WTC11 (cell line): ENCODE measurements at regions not wholly inside any gene's neighbourhood (a gene's known extent, or its start where the extent isn't known, plus 50 kb on each side); places are given as distances from the start of the nearest gene placed in this dataset.

Source experiments
- ATAC-seq: fragments of 200-7000 bp; cut with Tn5 transposase; 2 replicates; pipeline ENCODE4 v1.10.0; 2021; ENCODE audit warnings: mild to moderate bottlenecking, moderate library complexity
- CTCF ChIA-PET: fragments of 300-600 bp; sonication (Branson Sonifier 250); formaldehyde crosslinking; loops from one replicate; lab custom pipeline; 2021; ENCODE audit warnings: antibody characterized with exemption; lab: Charles Lee
- POLR2A ChIA-PET: fragments of 350-600 bp; sonication (Branson Sonifier 250); formaldehyde crosslinking; loops from one replicate; lab custom pipeline; 2021; ENCODE audit warnings: antibody characterized with exemption; lab: Charles Lee
- DNase-seq: peaks from one replicate; pipeline ENCODE4 v3.0.0; 2021; ENCODE audit warnings: low spot score
- H3K27ac Mint-ChIP-seq: 2 replicates; pipeline ENCODE4 v1.8.0; 2021; ENCODE audit warnings: mixed read lengths
- H3K27me3 Mint-ChIP-seq: 2 replicates; pipeline ENCODE4 v1.8.0; 2021; ENCODE audit warnings: low read depth, mild to moderate bottlenecking, moderate library complexity, mixed read lengths
- H3K36me3 Mint-ChIP-seq: 2 replicates; pipeline ENCODE4 v1.8.0; 2021; ENCODE audit warnings: mixed read lengths
- H3K4me1 Mint-ChIP-seq: 2 replicates; pipeline ENCODE4 v1.8.0; 2022; ENCODE audit warnings: mixed read lengths
- H3K4me3 Mint-ChIP-seq: 2 replicates; pipeline ENCODE4 v1.8.0; 2021; ENCODE audit warnings: mild to moderate bottlenecking, moderate library complexity, mixed read lengths
- H3K9me3 Mint-ChIP-seq: 2 replicates; pipeline ENCODE4 v1.8.0; 2021; ENCODE audit warnings: mixed read lengths
- ATF2 ChIP-seq: sonication (generic); formaldehyde crosslinking; IDR thresholded peaks from 2 replicates; pipeline ENCODE4 v1.8.1; 2022; ENCODE audit warnings: low read depth, missing genetic modification reagents, borderline replicate concordance
- CBFB ChIP-seq: sonication (generic); formaldehyde crosslinking; IDR thresholded peaks from 2 replicates; pipeline ENCODE4 v1.8.1; 2022; ENCODE audit warnings: mild to moderate bottlenecking, low read depth, missing genetic modification reagents
- CREM ChIP-seq: sonication (generic); formaldehyde crosslinking; IDR thresholded peaks from 2 replicates; pipeline ENCODE4 v1.8.1; 2022; ENCODE audit warnings: mild to moderate bottlenecking, missing genetic modification reagents, moderate library complexity
- E2F4 ChIP-seq: sonication (generic); formaldehyde crosslinking; IDR thresholded peaks from 2 replicates; pipeline ENCODE4 v1.8.1; 2022; ENCODE audit warnings: low read depth, mild to moderate bottlenecking, moderate library complexity, missing genetic modification reagents, borderline replicate concordance
- ELF4 ChIP-seq: sonication (generic); formaldehyde crosslinking; IDR thresholded peaks from 2 replicates; pipeline ENCODE4 v1.8.1; 2022; ENCODE audit warnings: low read depth, mild to moderate bottlenecking, moderate library complexity, missing genetic modification reagents
- GABPB1 ChIP-seq: sonication (generic); formaldehyde crosslinking; IDR thresholded peaks from 2 replicates; pipeline ENCODE4 v1.8.1; 2023; ENCODE audit warnings: mild to moderate bottlenecking, missing genetic modification reagents
- GRHL2 ChIP-seq: fragments of 250-450 bp; sonication (Bioruptor Pico); IDR thresholded peaks from 2 replicates; pipeline ENCODE4 v1.8.0; 2022; ENCODE audit warnings: mild to moderate bottlenecking, moderate library complexity; ENCODE audit not compliant: insufficient replicate concordance, severe bottlenecking
- HMGA2 ChIP-seq: fragments of 250-450 bp; sonication (Bioruptor Pico); IDR thresholded peaks from 2 replicates; pipeline ENCODE4 v1.4.0; 2021; ENCODE audit warnings: mild to moderate bottlenecking, moderate library complexity
- NFYB ChIP-seq: sonication (generic); formaldehyde crosslinking; conservative IDR thresholded peaks from 2 replicates; pipeline ENCODE4 v1.8.0; 2022; ENCODE audit warnings: low read depth, missing genetic modification reagents
- NR2C2 ChIP-seq: sonication (generic); formaldehyde crosslinking; IDR thresholded peaks from 2 replicates; pipeline ENCODE4 v1.8.0; 2022; ENCODE audit warnings: mild to moderate bottlenecking, missing genetic modification reagents
- NR3C1 ChIP-seq: sonication (generic); formaldehyde crosslinking; conservative IDR thresholded peaks from 2 replicates; pipeline ENCODE4 v1.8.1; 2023; ENCODE audit warnings: low read depth, mild to moderate bottlenecking, missing genetic modification reagents
- SP1 ChIP-seq: sonication (generic); formaldehyde crosslinking; conservative IDR thresholded peaks from 2 replicates; pipeline ENCODE4 v1.8.1; 2022; ENCODE audit warnings: missing genetic modification reagents
- TP53 ChIP-seq: sonication (generic); formaldehyde crosslinking; IDR thresholded peaks from 2 replicates; pipeline ENCODE4 v1.8.1; 2023; ENCODE audit warnings: mild to moderate bottlenecking, missing genetic modification reagents
- ZBTB21 ChIP-seq: sonication (generic); formaldehyde crosslinking; IDR thresholded peaks from 2 replicates; pipeline ENCODE4 v1.8.1; 2023; ENCODE audit warnings: mild to moderate bottlenecking, missing genetic modification reagents, borderline replicate concordance
- ZNF671 ChIP-seq: fragments of 250-450 bp; sonication (Bioruptor Pico); IDR thresholded peaks from 2 replicates; pipeline ENCODE4 v1.8.0; 2021; ENCODE audit warnings: mild to moderate bottlenecking
- TF ChIP-seq, protein P1 (sequence below): fragments of 250-450 bp; sonication (Bioruptor Pico); IDR thresholded peaks from 2 replicates; pipeline ENCODE4 v1.9.0; 2021; ENCODE audit warnings: mild to moderate bottlenecking, borderline replicate concordance
- TF ChIP-seq, protein P2 (sequence below): sonication (generic); formaldehyde crosslinking; IDR thresholded peaks from 2 replicates; pipeline ENCODE4 v1.8.0; 2023; ENCODE audit warnings: missing genetic modification reagents

GRCh38 chr12:113651662-113652061, 180.0 kb upstream of the LHX5 start:
- CTCF ChIA-PET: no interaction called here
- ATAC-seq: no peak

DNA sequence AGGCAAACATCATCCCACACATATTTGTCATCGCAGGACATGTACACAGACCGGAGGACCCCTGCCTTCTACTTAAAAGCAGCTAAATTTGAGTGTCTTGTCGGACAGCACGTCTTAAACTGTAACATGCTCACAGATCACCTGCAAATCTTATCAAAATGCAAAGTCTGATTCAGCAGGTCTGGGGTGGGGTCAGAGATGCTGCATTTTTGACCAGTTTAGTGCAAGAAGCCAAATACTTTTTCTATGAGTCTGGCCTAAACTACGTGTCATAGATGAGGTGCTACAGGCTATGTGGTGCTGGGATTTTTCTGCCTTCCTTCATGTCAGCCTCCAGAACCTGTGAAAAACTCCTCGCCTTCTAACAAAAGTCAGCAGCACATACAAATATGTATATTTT, 178.8 kb upstream of the LHX5 start:
- CTCF ChIA-PET: no interaction called here
- Mint-ChIP-seq H3K27ac (no peak overlapping the region), H3K9me3 (peaks cover 12% of the 10 kb centered on the region)

More at GRCh38 chr12:113651662-113652061, 180.0 kb upstream of the LHX5 start:
- POLR2A ChIA-PET: no interaction called here
- Mint-ChIP-seq H3K27me3 (peaks cover 5% of the 10 kb centered on the region), H3K4me1 (peaks cover 2% of the 10 kb centered on the region), H3K36me3 (peaks cover 10% of the 10 kb centered on the region), H3K27ac (no peak overlapping the region), H3K4me3 (no peak overlapping the region), H3K9me3 (peaks cover 22% of the 10 kb centered on the region)
- TF ChIP-seq CBFB (no peak), ELF4 (CRISPR knock-in tag) (no peak), ZBTB21 (no peak), SP1 (no peak), ATF2 (CRISPR knock-in tag) (no peak), HMGA2 (CRISPR knock-in tag) (no peak), CREM (CRISPR knock-in tag) (no peak), GRHL2 (no peak), TP53 (CRISPR knock-in tag) (no peak), NFYB (no peak), GABPB1 (no peak), NR2C2 (CRISPR knock-in tag) (no peak)
- TF ChIP-seq, protein P1, sequence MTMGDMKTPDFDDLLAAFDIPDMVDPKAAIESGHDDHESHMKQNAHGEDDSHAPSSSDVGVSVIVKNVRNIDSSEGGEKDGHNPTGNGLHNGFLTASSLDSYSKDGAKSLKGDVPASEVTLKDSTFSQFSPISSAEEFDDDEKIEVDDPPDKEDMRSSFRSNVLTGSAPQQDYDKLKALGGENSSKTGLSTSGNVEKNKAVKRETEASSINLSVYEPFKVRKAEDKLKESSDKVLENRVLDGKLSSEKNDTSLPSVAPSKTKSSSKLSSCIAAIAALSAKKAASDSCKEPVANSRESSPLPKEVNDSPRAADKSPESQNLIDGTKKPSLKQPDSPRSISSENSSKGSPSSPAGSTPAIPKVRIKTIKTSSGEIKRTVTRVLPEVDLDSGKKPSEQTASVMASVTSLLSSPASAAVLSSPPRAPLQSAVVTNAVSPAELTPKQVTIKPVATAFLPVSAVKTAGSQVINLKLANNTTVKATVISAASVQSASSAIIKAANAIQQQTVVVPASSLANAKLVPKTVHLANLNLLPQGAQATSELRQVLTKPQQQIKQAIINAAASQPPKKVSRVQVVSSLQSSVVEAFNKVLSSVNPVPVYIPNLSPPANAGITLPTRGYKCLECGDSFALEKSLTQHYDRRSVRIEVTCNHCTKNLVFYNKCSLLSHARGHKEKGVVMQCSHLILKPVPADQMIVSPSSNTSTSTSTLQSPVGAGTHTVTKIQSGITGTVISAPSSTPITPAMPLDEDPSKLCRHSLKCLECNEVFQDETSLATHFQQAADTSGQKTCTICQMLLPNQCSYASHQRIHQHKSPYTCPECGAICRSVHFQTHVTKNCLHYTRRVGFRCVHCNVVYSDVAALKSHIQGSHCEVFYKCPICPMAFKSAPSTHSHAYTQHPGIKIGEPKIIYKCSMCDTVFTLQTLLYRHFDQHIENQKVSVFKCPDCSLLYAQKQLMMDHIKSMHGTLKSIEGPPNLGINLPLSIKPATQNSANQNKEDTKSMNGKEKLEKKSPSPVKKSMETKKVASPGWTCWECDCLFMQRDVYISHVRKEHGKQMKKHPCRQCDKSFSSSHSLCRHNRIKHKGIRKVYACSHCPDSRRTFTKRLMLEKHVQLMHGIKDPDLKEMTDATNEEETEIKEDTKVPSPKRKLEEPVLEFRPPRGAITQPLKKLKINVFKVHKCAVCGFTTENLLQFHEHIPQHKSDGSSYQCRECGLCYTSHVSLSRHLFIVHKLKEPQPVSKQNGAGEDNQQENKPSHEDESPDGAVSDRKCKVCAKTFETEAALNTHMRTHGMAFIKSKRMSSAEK (CRISPR knock-in tag): no peak
- no peak for DNase-seq

DNA sequence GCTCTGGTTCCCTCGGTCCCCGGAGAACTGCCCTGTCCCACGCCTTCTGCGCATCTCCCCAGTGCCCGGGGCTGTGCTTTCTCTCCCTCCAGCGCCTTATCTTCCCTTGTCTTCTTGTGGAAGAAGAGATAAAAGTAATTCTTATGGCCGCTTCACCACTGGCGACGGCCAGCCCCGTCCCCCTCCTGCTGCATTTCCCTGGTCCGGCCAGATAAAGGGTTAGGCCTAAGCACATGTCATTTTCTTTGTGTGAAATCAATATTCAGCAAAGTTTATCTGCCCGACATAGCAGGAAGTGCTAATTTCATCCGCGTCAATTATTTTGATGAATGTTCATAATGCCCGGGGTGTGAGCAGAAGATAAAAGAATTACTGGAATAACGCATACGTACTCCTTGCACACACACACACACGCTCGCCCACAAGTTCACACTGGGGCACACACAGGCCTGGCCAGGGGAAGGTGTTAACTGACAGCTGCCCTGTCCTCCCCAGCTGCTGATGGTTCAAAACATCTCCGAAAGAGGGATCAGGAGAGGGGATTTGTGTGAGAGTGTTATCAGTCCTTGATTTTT, 177.7 kb upstream of the LHX5 start:
- Mint-ChIP-seq H3K27ac (no peak overlapping the region), H3K4me1 (peaks cover 8% of the 10 kb centered on the region), H3K4me3 (no peak overlapping the region), H3K36me3 (peaks cover 7% of the 10 kb centered on the region), H3K27me3 (peaks cover 5% of the 10 kb centered on the region; the same call in 1 of the 2 replicates), H3K9me3 (peaks cover 8% of the 10 kb centered on the region)
- POLR2A ChIA-PET: no interaction called here
- ATAC-seq (no peak), DNase-seq (no peak)
- TF ChIP-seq E2F4 (no peak), NR3C1 (CRISPR knock-in tag) (no peak)
- TF ChIP-seq, protein P2, sequence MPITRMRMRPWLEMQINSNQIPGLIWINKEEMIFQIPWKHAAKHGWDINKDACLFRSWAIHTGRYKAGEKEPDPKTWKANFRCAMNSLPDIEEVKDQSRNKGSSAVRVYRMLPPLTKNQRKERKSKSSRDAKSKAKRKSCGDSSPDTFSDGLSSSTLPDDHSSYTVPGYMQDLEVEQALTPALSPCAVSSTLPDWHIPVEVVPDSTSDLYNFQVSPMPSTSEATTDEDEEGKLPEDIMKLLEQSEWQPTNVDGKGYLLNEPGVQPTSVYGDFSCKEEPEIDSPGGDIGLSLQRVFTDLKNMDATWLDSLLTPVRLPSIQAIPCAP (CRISPR knock-in tag): no peak
- TF ChIP-seq, all 79 proteins: peak for 0
- CTCF ChIA-PET: interaction anchor here (1.2 to 3.3 kb wide), 2 partner anchors 117 to 187 kb away, joined by 3 to 10 read pairs; no protein-coding TSS in a partner anchor

More for the DNA sequence above, 178.8 kb upstream of the LHX5 start:
- DNase-seq: no peak
- H3K27me3 Mint-ChIP-seq: peaks cover 5% of the 10 kb centered on the region; the same call in 1 of the 2 replicates
- H3K4me1 Mint-ChIP-seq: peaks cover 2% of the 10 kb centered on the region
- H3K4me3 Mint-ChIP-seq: no peak overlapping the region
- no peak for ATAC-seq
- peaks cover 10% of the 10 kb centered on the region for H3K36me3 Mint-ChIP-seq
- POLR2A ChIA-PET: no interaction called here
- TF ChIP-seq ZNF671 (CRISPR knock-in tag): no peak
- TF ChIP-seq, all 79 proteins: peak for 0
